ENCODE measurements at regions not wholly inside any gene's neighbourhood (a gene's known extent, or its start where the extent isn't known, plus 50 kb on each side); places are given as distances from the start of the nearest gene placed in this dataset.

DNA sequence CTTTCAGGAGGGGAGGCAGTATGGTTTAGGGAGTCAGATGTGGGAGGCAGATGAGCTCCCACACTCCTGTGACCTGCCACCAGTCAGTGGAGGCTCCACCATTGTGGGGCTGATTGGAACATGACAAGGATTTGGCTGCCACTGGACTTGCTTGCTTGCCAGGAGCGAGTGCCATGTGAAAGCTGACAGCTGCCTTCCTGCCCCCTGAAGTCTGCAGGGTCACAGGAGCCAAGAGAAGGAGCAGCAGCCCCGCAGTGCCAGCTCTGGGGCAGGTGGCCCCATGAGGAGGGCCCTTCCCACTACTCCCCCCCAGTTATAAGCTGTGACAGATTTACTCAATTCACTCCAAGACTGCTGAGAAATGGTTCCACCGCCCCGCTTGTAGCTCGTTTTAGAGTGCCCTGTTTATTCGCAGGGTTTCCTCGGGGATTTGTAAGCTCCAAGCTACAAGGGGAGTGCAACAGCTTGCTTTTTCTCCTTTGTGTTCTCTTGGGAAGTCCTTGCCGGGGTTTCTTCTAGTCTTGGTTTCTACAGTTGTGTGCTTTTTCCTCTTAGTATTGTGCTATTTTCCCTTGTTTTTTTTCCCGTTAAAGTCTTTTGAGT, 414.3 kb downstream of the MEIS1 start:
- TF ChIP-seq CTCF (conservative IDR thresholded peaks at IDR 0.05; ENCODE audit: low read depth, low read length) = no peak
- no peak for TF ChIP-seq POLR2A (IDR thresholded peaks at IDR 0.05; ENCODE audit: low read depth, low read length)
- TF ChIP-seq MXI1 (IDR thresholded peaks at IDR 0.05; ENCODE audit: borderline replicate concordance, low read depth, low read length) = no peak
- no peak for TF ChIP-seq ELK1 (IDR thresholded peaks at IDR 0.05; ENCODE audit: borderline replicate concordance, low read depth, low read length)

Data from IMR-90 (cell line).